HUES64 (cell line): ENCODE measurements at regions not wholly inside any gene's neighbourhood (a gene's known extent, or its start where the extent isn't known, plus 50 kb on each side); places are given as distances from the start of the nearest gene placed in this dataset.
"Not testable (repeated sequence)": the region's sequence is repeated elsewhere in the genome, so short reads cannot be mapped to it uniquely, and the experiment has no call there.

Source experiments
- H3K27ac ChIP-seq: 2 replicates; pipeline ENCODE4 v1.7.0; 2013; ENCODE audit warnings: low read depth, low read length, inconsistent platforms
- H3K27me3 ChIP-seq: 2 replicates; pipeline ENCODE4 v1.6.1; 2013; ENCODE audit warnings: mild to moderate bottlenecking, low read length; ENCODE audit not compliant: insufficient read depth
- H3K36me3 ChIP-seq: 2 replicates; pipeline ENCODE4 v1.6.1; 2013; ENCODE audit warnings: mild to moderate bottlenecking, low read length; ENCODE audit not compliant: insufficient read depth
- H3K4me1 ChIP-seq: 2 replicates; pipeline ENCODE4 v1.6.1; 2013; ENCODE audit warnings: mild to moderate bottlenecking, low read length, moderate library complexity; ENCODE audit not compliant: insufficient read depth
- H3K4me3 ChIP-seq: 2 replicates; pipeline ENCODE4 v1.5.1; 2013; ENCODE audit warnings: mild to moderate bottlenecking, low read length, moderate library complexity
- H3K9ac ChIP-seq: 2 replicates; pipeline ENCODE4 v1.6.1; 2013; ENCODE audit warnings: mild to moderate bottlenecking, low read depth, low read length
- H3K9me3 ChIP-seq: 2 replicates; pipeline ENCODE4 v1.6.1; 2013; ENCODE audit warnings: low read depth, low read length; ENCODE audit not compliant: insufficient read depth
- WGBS: fragments of 150-250, 120-280 bp; methylation state at CpG from one replicate; pipeline ENCODE4 v1.1.7; 2013; ENCODE audit warnings: missing lambda C conversion rate; 5-methylcytosine and 5-hydroxymethylcytosine counted together

GRCh38 chr7:34430456-34430855, 227.6 kb upstream of the NPSR1 start:
- Histone ChIP-seq H3K4me3 (no peak overlapping the region), H3K9me3 (peaks cover 10% of the 10 kb centered on the region), H3K9ac (no peak overlapping the region), H3K4me1 (no peaks in the 10 kb centered on the region), H3K27ac (no peak overlapping the region), H3K27me3 (no peaks in the 10 kb centered on the region), H3K36me3 (no peaks in the 10 kb centered on the region)
- WGBS, result 90% methylated on average over 4 of the region's 4 CpGs

GRCh38 chr7:34438436-34438835, 219.6 kb upstream of the NPSR1 start:
- no peaks in the 10 kb centered on the region for H3K9me3 ChIP-seq
- H3K36me3 ChIP-seq, result no peaks in the 10 kb centered on the region
- H3K27ac ChIP-seq, result no peak overlapping the region
- no peak overlapping the region for H3K4me3 ChIP-seq
- H3K4me1 ChIP-seq, result no peaks in the 10 kb centered on the region
- 92% methylated on average over 3 of the region's 3 CpGs for WGBS
- no peak overlapping the region for H3K9ac ChIP-seq
- no peaks in the 10 kb centered on the region for H3K27me3 ChIP-seq

GRCh38 chr7:34445653-34446052, 212.4 kb upstream of the NPSR1 start:
- Histone ChIP-seq H3K36me3 (no peaks in the 10 kb centered on the region), H3K27me3 (no peaks in the 10 kb centered on the region), H3K4me1 (no peaks in the 10 kb centered on the region), H3K27ac (no peak overlapping the region), H3K4me3 (no peak overlapping the region), H3K9me3 (no peaks in the 10 kb centered on the region), H3K9ac (no peak overlapping the region)
- 91% methylated on average over 1 of the region's 3 CpGs for whole genome bisulfite sequencing

GRCh38 chr7:34448531-34448930, 209.5 kb upstream of the NPSR1 start:
- not testable (repeated sequence) for H3K9ac ChIP-seq, H3K9me3 ChIP-seq, H3K4me1 ChIP-seq, H3K4me3 ChIP-seq, H3K27me3 ChIP-seq, H3K36me3 ChIP-seq, H3K27ac ChIP-seq
- 100% methylated on average over 2 of the region's 2 CpGs for WGBS

- no peaks in the 10 kb centered on the region for H3K36me3 ChIP-seq
- no peaks in the 10 kb centered on the region for H3K27me3 ChIP-seq
- WGBS, result no CpG with 5 or more reads among the region's 1 CpG
- H3K27ac ChIP-seq, result no peak overlapping the region
- H3K4me3 ChIP-seq, result no peak overlapping the region
- peaks cover 7% of the 10 kb centered on the region for H3K4me1 ChIP-seq
- no peak overlapping the region for H3K9ac ChIP-seq
- H3K9me3 ChIP-seq, result no peaks in the 10 kb centered on the region
Measured at GRCh38 chr7:34449765-34450164, 208.3 kb upstream of the NPSR1 start.

- Histone ChIP-seq H3K9ac (no peak overlapping the region), H3K4me1 (peaks cover 9% of the 10 kb centered on the region), H3K4me3 (no peak overlapping the region), H3K36me3 (no peaks in the 10 kb centered on the region), H3K9me3 (no peaks in the 10 kb centered on the region), H3K27ac (no peak overlapping the region), H3K27me3 (no peaks in the 10 kb centered on the region)
- 98% methylated on average over 1 of the region's 1 CpG for WGBS
Measured at GRCh38 chr7:34451183-34451582, 206.8 kb upstream of the NPSR1 start.

- H3K27ac ChIP-seq, result no peak overlapping the region
- WGBS, result 100% methylated on average over 2 of the region's 3 CpGs
Measured at GRCh38 chr7:34451923-34452322, 206.1 kb upstream of the NPSR1 start.

GRCh38 chr7:34452363-34452762, 205.7 kb upstream of the NPSR1 start:
- no peaks in the 10 kb centered on the region for H3K36me3 ChIP-seq
- 91% methylated on average over 6 of the region's 7 CpGs for WGBS
- H3K27me3 ChIP-seq, result no peaks in the 10 kb centered on the region
- no peak overlapping the region for H3K27ac ChIP-seq
- H3K4me3 ChIP-seq, result no peak overlapping the region
- H3K9me3 ChIP-seq, result no peaks in the 10 kb centered on the region
- H3K4me1 ChIP-seq, result peaks cover 9% of the 10 kb centered on the region
- no peak overlapping the region for H3K9ac ChIP-seq

More at GRCh38 chr7:34451923-34452322, 206.1 kb upstream of the NPSR1 start:
- Histone ChIP-seq H3K9ac (no peak overlapping the region), H3K4me3 (no peak overlapping the region), H3K36me3 (no peaks in the 10 kb centered on the region), H3K4me1 (peaks cover 9% of the 10 kb centered on the region), H3K9me3 (no peaks in the 10 kb centered on the region), H3K27me3 (no peaks in the 10 kb centered on the region)

GRCh38 chr7:34453150-34453549, 204.9 kb upstream of the NPSR1 start:
- Histone ChIP-seq H3K9me3 (no peaks in the 10 kb centered on the region), H3K4me3 (no peak overlapping the region), H3K9ac (no peak overlapping the region), H3K27me3 (no peaks in the 10 kb centered on the region), H3K36me3 (no peaks in the 10 kb centered on the region), H3K27ac (no peak overlapping the region), H3K4me1 (peaks cover 9% of the 10 kb centered on the region)
- whole genome bisulfite sequencing, result 100% methylated on average over 2 of the region's 2 CpGs

GRCh38 chr7:34454381-34454780, 203.6 kb upstream of the NPSR1 start:
- H3K36me3 ChIP-seq, result no peaks in the 10 kb centered on the region
- no peak overlapping the region for H3K4me3 ChIP-seq
- H3K9me3 ChIP-seq, result no peaks in the 10 kb centered on the region
- no peak overlapping the region for H3K9ac ChIP-seq
- WGBS, result 69% methylated on average over 3 of the region's 4 CpGs
- no peak overlapping the region for H3K27ac ChIP-seq
- no peaks in the 10 kb centered on the region for H3K27me3 ChIP-seq
- peaks cover 9% of the 10 kb centered on the region for H3K4me1 ChIP-seq

- H3K9me3 ChIP-seq, result no peaks in the 10 kb centered on the region
- H3K27ac ChIP-seq, result no peak overlapping the region
- no peak overlapping the region for H3K4me3 ChIP-seq
- no peaks in the 10 kb centered on the region for H3K36me3 ChIP-seq
- 81% methylated on average over 7 of the region's 7 CpGs for WGBS
- H3K27me3 ChIP-seq, result no peaks in the 10 kb centered on the region
- H3K4me1 ChIP-seq, result peaks cover 9% of the 10 kb centered on the region
- no peak overlapping the region for H3K9ac ChIP-seq
Measured at GRCh38 chr7:34457329-34457728, 200.7 kb upstream of the NPSR1 start.

GRCh38 chr7:34463830-34464229, 194.2 kb upstream of the NPSR1 start:
- H3K9me3 ChIP-seq, result no peaks in the 10 kb centered on the region
- H3K9ac ChIP-seq, result no peak overlapping the region
- no peaks in the 10 kb centered on the region for H3K4me1 ChIP-seq
- H3K27ac ChIP-seq, result no peak overlapping the region
- no peaks in the 10 kb centered on the region for H3K27me3 ChIP-seq
- no peak overlapping the region for H3K4me3 ChIP-seq
- no peaks in the 10 kb centered on the region for H3K36me3 ChIP-seq
- WGBS, result 100% methylated on average over 1 of the region's 1 CpG
